ENCODE measurements at regions not wholly inside any gene's neighbourhood (a gene's known extent, or its start where the extent isn't known, plus 50 kb on each side); places are given as distances from the start of the nearest gene placed in this dataset.

- Mint-ChIP-seq H3K4me3 (no peak overlapping the region), H3K27me3 (no peaks in the 10 kb centered on the region), H3K9me3 (no peaks in the 10 kb centered on the region), H3K36me3 (ENCODE audit: low read depth) (no peaks in the 10 kb centered on the region), H3K4me1 (ENCODE audit: low read depth) (no peaks in the 10 kb centered on the region), H3K27ac (no peak overlapping the region)
- no peak for DNase-seq
Measured at GRCh38 chr14:101109981-101110728, 206.6 kb upstream of the RTL1 start.

- no peaks in the 10 kb centered on the region for H3K36me3 Mint-ChIP-seq (ENCODE audit: low read depth)
- no peak overlapping the region for H3K4me3 Mint-ChIP-seq
- no peak overlapping the region for H3K27ac Mint-ChIP-seq
- H3K9me3 Mint-ChIP-seq: no peaks in the 10 kb centered on the region
- H3K27me3 Mint-ChIP-seq: no peaks in the 10 kb centered on the region
- no peak for DNase-seq
- no peaks in the 10 kb centered on the region for H3K4me1 Mint-ChIP-seq (ENCODE audit: low read depth)
Measured at GRCh38 chr14:101110729-101111619, 207.5 kb upstream of the RTL1 start.

- no peak overlapping the region for H3K4me3 Mint-ChIP-seq
- no peaks in the 10 kb centered on the region for H3K36me3 Mint-ChIP-seq (ENCODE audit: low read depth)
- H3K9me3 Mint-ChIP-seq: no peaks in the 10 kb centered on the region
- no peak overlapping the region for H3K27ac Mint-ChIP-seq
- H3K27me3 Mint-ChIP-seq: no peaks in the 10 kb centered on the region
- DNase-seq: no peak
- no peaks in the 10 kb centered on the region for H3K4me1 Mint-ChIP-seq (ENCODE audit: low read depth)
Measured at GRCh38 chr14:101111620-101112290, 208.2 kb upstream of the RTL1 start.

- no peaks in the 10 kb centered on the region for H3K4me1 Mint-ChIP-seq (ENCODE audit: low read depth)
Measured at GRCh38 chr14:101112351-101113107, 209.0 kb upstream of the RTL1 start.

GRCh38 chr14:101113108-101113612, 209.6 kb upstream of the RTL1 start:
- Mint-ChIP-seq H3K27me3 (no peaks in the 10 kb centered on the region), H3K4me3 (no peak overlapping the region), H3K36me3 (ENCODE audit: low read depth) (no peaks in the 10 kb centered on the region), H3K27ac (no peak overlapping the region), H3K4me1 (ENCODE audit: low read depth) (no peaks in the 10 kb centered on the region), H3K9me3 (no peaks in the 10 kb centered on the region)
- DNase-seq: no peak

More at GRCh38 chr14:101112351-101113107, 209.0 kb upstream of the RTL1 start:
- no peak overlapping the region for H3K4me3 Mint-ChIP-seq
- H3K27me3 Mint-ChIP-seq: no peaks in the 10 kb centered on the region
- no peak overlapping the region for H3K27ac Mint-ChIP-seq
- DNase-seq: no peak
- no peaks in the 10 kb centered on the region for H3K9me3 Mint-ChIP-seq
- H3K36me3 Mint-ChIP-seq (ENCODE audit: low read depth): no peaks in the 10 kb centered on the region

- no peak for DNase-seq
- H3K27ac Mint-ChIP-seq: no peak overlapping the region
- no peaks in the 10 kb centered on the region for H3K36me3 Mint-ChIP-seq (ENCODE audit: low read depth)
- H3K27me3 Mint-ChIP-seq: no peaks in the 10 kb centered on the region
- H3K9me3 Mint-ChIP-seq: no peaks in the 10 kb centered on the region
- no peak overlapping the region for H3K4me3 Mint-ChIP-seq
- no peaks in the 10 kb centered on the region for H3K4me1 Mint-ChIP-seq (ENCODE audit: low read depth)
Measured at GRCh38 chr14:101113835-101114725, 210.6 kb upstream of the RTL1 start.

- H3K9me3 Mint-ChIP-seq: no peaks in the 10 kb centered on the region
- no peak for DNase-seq
Measured at GRCh38 chr14:101114726-101115515, 211.4 kb upstream of the RTL1 start.

GRCh38 chr14:101115652-101116051, 212.1 kb upstream of the RTL1 start:
- Mint-ChIP-seq H3K27me3 (peaks cover 8% of the 10 kb centered on the region), H3K4me1 (ENCODE audit: low read depth) (peaks cover 8% of the 10 kb centered on the region), H3K27ac (no peak overlapping the region), H3K36me3 (ENCODE audit: low read depth) (no peaks in the 10 kb centered on the region), H3K9me3 (no peaks in the 10 kb centered on the region), H3K4me3 (no peak overlapping the region)
- DNase-seq: no peak

More at GRCh38 chr14:101114726-101115515, 211.4 kb upstream of the RTL1 start:
- no peak overlapping the region for H3K27ac Mint-ChIP-seq
- peaks cover 6% of the 10 kb centered on the region for H3K27me3 Mint-ChIP-seq
- no peaks in the 10 kb centered on the region for H3K36me3 Mint-ChIP-seq (ENCODE audit: low read depth)
- H3K4me3 Mint-ChIP-seq: no peak overlapping the region
- H3K4me1 Mint-ChIP-seq (ENCODE audit: low read depth): peaks cover 1% of the 10 kb centered on the region

GRCh38 chr14:101116065-101116464, 212.5 kb upstream of the RTL1 start:
- no peak overlapping the region for H3K4me3 Mint-ChIP-seq
- H3K36me3 Mint-ChIP-seq (ENCODE audit: low read depth): no peaks in the 10 kb centered on the region
- H3K4me1 Mint-ChIP-seq (ENCODE audit: low read depth): peaks cover 12% of the 10 kb centered on the region
- H3K9me3 Mint-ChIP-seq: no peaks in the 10 kb centered on the region
- no peak overlapping the region for H3K27ac Mint-ChIP-seq
- no peak for DNase-seq
- H3K27me3 Mint-ChIP-seq: peaks cover 10% of the 10 kb centered on the region

- Mint-ChIP-seq H3K4me1 (ENCODE audit: low read depth) (peaks cover 18% of the 10 kb centered on the region), H3K9me3 (no peaks in the 10 kb centered on the region), H3K27ac (no peak overlapping the region), H3K4me3 (no peak overlapping the region), H3K36me3 (ENCODE audit: low read depth) (no peaks in the 10 kb centered on the region), H3K27me3 (peaks cover 10% of the 10 kb centered on the region)
- DNase-seq: no peak
Measured at GRCh38 chr14:101116486-101117130, 213.1 kb upstream of the RTL1 start.

- peaks cover 10% of the 10 kb centered on the region for H3K27me3 Mint-ChIP-seq
- no peaks in the 10 kb centered on the region for H3K36me3 Mint-ChIP-seq (ENCODE audit: low read depth)
- no peaks in the 10 kb centered on the region for H3K9me3 Mint-ChIP-seq
- H3K27ac Mint-ChIP-seq: no peak overlapping the region
- H3K4me1 Mint-ChIP-seq (ENCODE audit: low read depth): peaks cover 19% of the 10 kb centered on the region
- H3K4me3 Mint-ChIP-seq: no peak overlapping the region
- no peak for DNase-seq
Measured at GRCh38 chr14:101117543-101117942, 214.0 kb upstream of the RTL1 start.

- DNase-seq: no peak
- Mint-ChIP-seq H3K9me3 (no peaks in the 10 kb centered on the region), H3K36me3 (ENCODE audit: low read depth) (no peaks in the 10 kb centered on the region), H3K27ac (no peak overlapping the region), H3K4me3 (no peak overlapping the region), H3K4me1 (ENCODE audit: low read depth) (peaks cover 19% of the 10 kb centered on the region), H3K27me3 (peaks cover 10% of the 10 kb centered on the region)
Measured at GRCh38 chr14:101118233-101118632, 214.7 kb upstream of the RTL1 start.
